ENCODE measurements at regions not wholly inside any gene's neighbourhood (a gene's known extent, or its start where the extent isn't known, plus 50 kb on each side); places are given as distances from the start of the nearest gene placed in this dataset.

GRCh38 chr13:44058624-44059215 lies 179.0 kb downstream of the LACC1 start:
- Histone ChIP-seq H3K36me3 (ENCODE audit: control insufficient read depth, low read depth, low read length) (no peaks in the 10 kb centered on the region), H3K4me1 (ENCODE audit: control insufficient read depth, low read depth, low read length) (peaks cover 9% of the 10 kb centered on the region), H3K9ac (ENCODE audit: low read length) (no peak overlapping the region), H3K9me3 (ENCODE audit: control insufficient read depth, low read depth, low read length) (no peaks in the 10 kb centered on the region), H3K4me3 (ENCODE audit: low read length) (no peak overlapping the region), H3K27me3 (ENCODE audit: control insufficient read depth, insufficient read depth, low read length) (no peaks in the 10 kb centered on the region), H3K27ac (ENCODE audit: low read length) (no peak overlapping the region)

GRCh38 chr13:44061876-44062275 lies 182.2 kb downstream of the LACC1 start:
- Histone ChIP-seq H3K9me3 (ENCODE audit: control insufficient read depth, low read depth, low read length) (no peaks in the 10 kb centered on the region), H3K36me3 (ENCODE audit: control insufficient read depth, low read depth, low read length) (no peaks in the 10 kb centered on the region), H3K9ac (ENCODE audit: low read length) (no peak overlapping the region), H3K27ac (ENCODE audit: low read length) (no peak overlapping the region), H3K4me1 (ENCODE audit: control insufficient read depth, low read depth, low read length) (peaks cover 9% of the 10 kb centered on the region), H3K4me3 (ENCODE audit: low read length) (no peak overlapping the region), H3K27me3 (ENCODE audit: control insufficient read depth, insufficient read depth, low read length) (no peaks in the 10 kb centered on the region)

- Histone ChIP-seq H3K9ac (ENCODE audit: low read length) (no peak overlapping the region), H3K27me3 (ENCODE audit: control insufficient read depth, insufficient read depth, low read length) (no peaks in the 10 kb centered on the region), H3K9me3 (ENCODE audit: control insufficient read depth, low read depth, low read length) (no peaks in the 10 kb centered on the region), H3K4me3 (ENCODE audit: low read length) (no peak overlapping the region), H3K27ac (ENCODE audit: low read length) (no peak overlapping the region), H3K36me3 (ENCODE audit: control insufficient read depth, low read depth, low read length) (no peaks in the 10 kb centered on the region), H3K4me1 (ENCODE audit: control insufficient read depth, low read depth, low read length) (peaks cover 13% of the 10 kb centered on the region)
Measured at GRCh38 chr13:44063467-44063866, 183.8 kb downstream of the LACC1 start.

GRCh38 chr13:44063881-44064280 lies 184.2 kb downstream of the LACC1 start:
- Histone ChIP-seq H3K9me3 (ENCODE audit: control insufficient read depth, low read depth, low read length) (no peaks in the 10 kb centered on the region), H3K9ac (ENCODE audit: low read length) (no peak overlapping the region), H3K4me1 (ENCODE audit: control insufficient read depth, low read depth, low read length) (peaks cover 11% of the 10 kb centered on the region), H3K36me3 (ENCODE audit: control insufficient read depth, low read depth, low read length) (no peaks in the 10 kb centered on the region), H3K27me3 (ENCODE audit: control insufficient read depth, insufficient read depth, low read length) (no peaks in the 10 kb centered on the region), H3K27ac (ENCODE audit: low read length) (no peak overlapping the region), H3K4me3 (ENCODE audit: low read length) (no peak overlapping the region)

GRCh38 chr13:44064357-44064756 lies 184.7 kb downstream of the LACC1 start:
- H3K27ac ChIP-seq (ENCODE audit: low read length) = no peak overlapping the region
- H3K4me3 ChIP-seq (ENCODE audit: low read length) = no peak overlapping the region
- H3K9ac ChIP-seq (ENCODE audit: low read length) = no peak overlapping the region
- H3K9me3 ChIP-seq (ENCODE audit: control insufficient read depth, low read depth, low read length) = no peaks in the 10 kb centered on the region
- no peaks in the 10 kb centered on the region for H3K27me3 ChIP-seq (ENCODE audit: control insufficient read depth, insufficient read depth, low read length)
- H3K4me1 ChIP-seq (ENCODE audit: control insufficient read depth, low read depth, low read length) = peaks cover 6% of the 10 kb centered on the region
- H3K36me3 ChIP-seq (ENCODE audit: control insufficient read depth, low read depth, low read length) = no peaks in the 10 kb centered on the region

- Histone ChIP-seq H3K27me3 (ENCODE audit: control insufficient read depth, insufficient read depth, low read length) (no peaks in the 10 kb centered on the region), H3K9ac (ENCODE audit: low read length) (no peak overlapping the region)
Measured at GRCh38 chr13:44068169-44068568, 188.5 kb downstream of the LACC1 start.

GRCh38 chr13:44068737-44069136 lies 189.0 kb downstream of the LACC1 start:
- no peak overlapping the region for H3K27ac ChIP-seq (ENCODE audit: low read length)
- no peak overlapping the region for H3K4me3 ChIP-seq (ENCODE audit: low read length)
- H3K27me3 ChIP-seq (ENCODE audit: control insufficient read depth, insufficient read depth, low read length) = no peaks in the 10 kb centered on the region
- H3K9ac ChIP-seq (ENCODE audit: low read length) = no peak overlapping the region
- no peaks in the 10 kb centered on the region for H3K36me3 ChIP-seq (ENCODE audit: control insufficient read depth, low read depth, low read length)
- no peaks in the 10 kb centered on the region for H3K9me3 ChIP-seq (ENCODE audit: control insufficient read depth, low read depth, low read length)
- peaks cover 6% of the 10 kb centered on the region for H3K4me1 ChIP-seq (ENCODE audit: control insufficient read depth, low read depth, low read length)

More at GRCh38 chr13:44068169-44068568, 188.5 kb downstream of the LACC1 start:
- peaks cover 6% of the 10 kb centered on the region for H3K4me1 ChIP-seq (ENCODE audit: control insufficient read depth, low read depth, low read length)
- H3K27ac ChIP-seq (ENCODE audit: low read length) = no peak overlapping the region
- no peaks in the 10 kb centered on the region for H3K9me3 ChIP-seq (ENCODE audit: control insufficient read depth, low read depth, low read length)
- no peak overlapping the region for H3K4me3 ChIP-seq (ENCODE audit: low read length)
- H3K36me3 ChIP-seq (ENCODE audit: control insufficient read depth, low read depth, low read length) = no peaks in the 10 kb centered on the region

GRCh38 chr13:44072536-44072935 lies 192.8 kb downstream of the LACC1 start:
- H3K4me3 ChIP-seq (ENCODE audit: low read length) = no peak overlapping the region
- H3K27me3 ChIP-seq (ENCODE audit: control insufficient read depth, insufficient read depth, low read length) = no peaks in the 10 kb centered on the region
- peaks cover 14% of the 10 kb centered on the region for H3K4me1 ChIP-seq (ENCODE audit: control insufficient read depth, low read depth, low read length)

GRCh38 chr13:44074611-44075010 lies 194.9 kb downstream of the LACC1 start:
- no peaks in the 10 kb centered on the region for H3K36me3 ChIP-seq (ENCODE audit: control insufficient read depth, low read depth, low read length)
- no peak overlapping the region for H3K4me3 ChIP-seq (ENCODE audit: low read length)
- no peaks in the 10 kb centered on the region for H3K27me3 ChIP-seq (ENCODE audit: control insufficient read depth, insufficient read depth, low read length)
- no peak overlapping the region for H3K27ac ChIP-seq (ENCODE audit: low read length)
- peaks cover 27% of the 10 kb centered on the region for H3K4me1 ChIP-seq (ENCODE audit: control insufficient read depth, low read depth, low read length)
- H3K9me3 ChIP-seq (ENCODE audit: control insufficient read depth, low read depth, low read length) = no peaks in the 10 kb centered on the region
- no peak overlapping the region for H3K9ac ChIP-seq (ENCODE audit: low read length)

More at GRCh38 chr13:44072536-44072935, 192.8 kb downstream of the LACC1 start:
- Histone ChIP-seq H3K27ac (ENCODE audit: low read length) (no peak overlapping the region), H3K36me3 (ENCODE audit: control insufficient read depth, low read depth, low read length) (no peaks in the 10 kb centered on the region), H3K9me3 (ENCODE audit: control insufficient read depth, low read depth, low read length) (no peaks in the 10 kb centered on the region), H3K9ac (ENCODE audit: low read length) (no peak overlapping the region)

GRCh38 chr13:44075113-44075512 lies 195.4 kb downstream of the LACC1 start:
- Histone ChIP-seq H3K27me3 (ENCODE audit: control insufficient read depth, insufficient read depth, low read length) (no peaks in the 10 kb centered on the region), H3K9ac (ENCODE audit: low read length) (no peak overlapping the region), H3K4me1 (ENCODE audit: control insufficient read depth, low read depth, low read length) (peaks cover 32% of the 10 kb centered on the region), H3K4me3 (ENCODE audit: low read length) (no peak overlapping the region), H3K27ac (ENCODE audit: low read length) (no peak overlapping the region), H3K9me3 (ENCODE audit: control insufficient read depth, low read depth, low read length) (no peaks in the 10 kb centered on the region), H3K36me3 (ENCODE audit: control insufficient read depth, low read depth, low read length) (no peaks in the 10 kb centered on the region)

GRCh38 chr13:44078806-44079376 lies 199.2 kb downstream of the LACC1 start:
- H3K9ac ChIP-seq (ENCODE audit: low read length) = peak overlapping the region; percentile 13
- peak overlapping the region; percentile 32 for H3K27ac ChIP-seq (ENCODE audit: low read length)
- no peaks in the 10 kb centered on the region for H3K9me3 ChIP-seq (ENCODE audit: control insufficient read depth, low read depth, low read length)
- H3K4me3 ChIP-seq (ENCODE audit: low read length) = peak overlapping the region; percentile 25
- no peaks in the 10 kb centered on the region for H3K36me3 ChIP-seq (ENCODE audit: control insufficient read depth, low read depth, low read length)
- H3K27me3 ChIP-seq (ENCODE audit: control insufficient read depth, insufficient read depth, low read length) = no peaks in the 10 kb centered on the region
- peaks cover 33% of the 10 kb centered on the region for H3K4me1 ChIP-seq (ENCODE audit: control insufficient read depth, low read depth, low read length)
